PC-3 (cell line): ENCODE measurements at regions not wholly inside any gene's neighbourhood (a gene's known extent, or its start where the extent isn't known, plus 50 kb on each side); places are given as distances from the start of the nearest gene placed in this dataset.

Experiments used
- EZH2 ChIP-seq: fragments of 300-600 bp; sonication (generic); IDR thresholded peaks from one replicate; pipeline ENCODE4 v1.6.1; 2017; ENCODE audit warnings: antibody characterized with exemption, mild to moderate bottlenecking, low read length; ENCODE audit not compliant: unreplicated experiment
- EZH2phosphoT487 ChIP-seq: fragments of 300-600 bp; sonication (generic); IDR thresholded peaks from 2 replicates; pipeline ENCODE4 v1.6.1; 2018; ENCODE audit warnings: mild to moderate bottlenecking, antibody characterized with exemption, low read length, borderline replicate concordance
- TF ChIP-seq, protein P1 (sequence below): fragments of 300-600 bp; sonication (generic); conservative IDR thresholded peaks from 2 replicates; pipeline ENCODE4 v1.5.1; 2017; ENCODE audit warnings: antibody characterized with exemption, low read depth, mild to moderate bottlenecking, low read length

DNA sequence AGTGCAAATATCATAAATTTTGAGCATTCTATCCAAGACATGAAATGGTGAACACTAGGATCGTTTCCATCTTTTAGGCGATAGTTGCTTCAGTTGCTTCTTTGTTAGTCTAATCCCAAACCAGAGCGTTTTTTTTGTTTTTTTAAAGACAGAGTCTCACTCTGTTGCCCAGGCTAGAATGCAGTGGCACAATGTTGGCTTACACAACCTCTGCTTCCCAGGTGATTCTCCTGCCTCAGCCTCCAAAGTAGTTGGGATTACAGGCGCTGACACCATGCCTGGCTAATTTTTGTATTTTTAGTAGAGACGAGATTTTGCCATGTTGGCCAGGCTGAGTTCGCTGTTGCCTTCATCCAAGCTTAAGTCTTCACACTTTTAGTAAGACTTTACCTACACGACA, 265.3 kb downstream of the SHQ1 start:
- TF ChIP-seq, protein P1, sequence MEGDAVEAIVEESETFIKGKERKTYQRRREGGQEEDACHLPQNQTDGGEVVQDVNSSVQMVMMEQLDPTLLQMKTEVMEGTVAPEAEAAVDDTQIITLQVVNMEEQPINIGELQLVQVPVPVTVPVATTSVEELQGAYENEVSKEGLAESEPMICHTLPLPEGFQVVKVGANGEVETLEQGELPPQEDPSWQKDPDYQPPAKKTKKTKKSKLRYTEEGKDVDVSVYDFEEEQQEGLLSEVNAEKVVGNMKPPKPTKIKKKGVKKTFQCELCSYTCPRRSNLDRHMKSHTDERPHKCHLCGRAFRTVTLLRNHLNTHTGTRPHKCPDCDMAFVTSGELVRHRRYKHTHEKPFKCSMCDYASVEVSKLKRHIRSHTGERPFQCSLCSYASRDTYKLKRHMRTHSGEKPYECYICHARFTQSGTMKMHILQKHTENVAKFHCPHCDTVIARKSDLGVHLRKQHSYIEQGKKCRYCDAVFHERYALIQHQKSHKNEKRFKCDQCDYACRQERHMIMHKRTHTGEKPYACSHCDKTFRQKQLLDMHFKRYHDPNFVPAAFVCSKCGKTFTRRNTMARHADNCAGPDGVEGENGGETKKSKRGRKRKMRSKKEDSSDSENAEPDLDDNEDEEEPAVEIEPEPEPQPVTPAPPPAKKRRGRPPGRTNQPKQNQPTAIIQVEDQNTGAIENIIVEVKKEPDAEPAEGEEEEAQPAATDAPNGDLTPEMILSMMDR, result no peak
- TF ChIP-seq EZH2 (no peak), EZH2phosphoT487 (no peak)
